Brain microvascular endothelial cell (primary cell): ENCODE measurements at regions not wholly inside any gene's neighbourhood (a gene's known extent, or its start where the extent isn't known, plus 50 kb on each side); places are given as distances from the start of the nearest gene placed in this dataset.

Source experiments
- DNase-seq: peaks from one replicate; pipeline ENCODE4 v3.0.0-alpha.2; 2020
- H3K27ac ChIP-seq: fragments of 250-450 bp; sonication (Bioruptor Pico); 2 replicates; pipeline ENCODE4 v1.5.1; 2020; ENCODE audit warnings: mild to moderate bottlenecking, moderate library complexity
- H3K27me3 ChIP-seq: fragments of 250-450 bp; sonication (Bioruptor Pico); replicated peaks from 2 replicates; pipeline ENCODE4 v1.5.1; 2020; ENCODE audit warnings: mild to moderate bottlenecking
- H3K36me3 ChIP-seq: fragments of 250-450 bp; sonication (Bioruptor Pico); replicated peaks from 2 replicates; pipeline ENCODE4 v1.5.1; 2020; ENCODE audit warnings: mild to moderate bottlenecking
- H3K4me3 ChIP-seq: 2 replicates; pipeline ENCODE4 v1.5.1; 2011; ENCODE audit warnings: low read depth, mild to moderate bottlenecking, control low read depth, low read length, moderate library complexity
- CTCF ChIP-seq: IDR thresholded peaks from 2 replicates; pipeline ENCODE4 v1.5.1; 2011; ENCODE audit warnings: low read depth, mild to moderate bottlenecking, moderate library complexity, low read length, control low read depth, inconsistent platforms; ENCODE audit errors: missing control alignments
- in situ Hi-C: cut with HindIII; loops from 2 replicates; pipeline ENCODE4 v1.10.0; 2017; ENCODE audit warnings: low sequenced_read_pairs, low pct_ligation_motif_present

- in situ Hi-C loops = no loop called here
- DNase-seq = peak; percentile 24
- no peak overlapping the region for H3K4me3 ChIP-seq
Measured at GRCh38 chr5:91690921-91691320, 307.8 kb upstream of the ARRDC3 start.

GRCh38 chr5:91687430-91687829, 304.3 kb upstream of the ARRDC3 start:
- in situ Hi-C loops = no loop called here
- no peak for TF ChIP-seq CTCF
- Histone ChIP-seq H3K27ac (no peak overlapping the region), H3K4me3 (no peak overlapping the region), H3K27me3 (no peaks in the 10 kb centered on the region), H3K36me3 (no peaks in the 10 kb centered on the region)
- DNase-seq = peak; percentile 24

More at GRCh38 chr5:91690921-91691320, 307.8 kb upstream of the ARRDC3 start:
- no peaks in the 10 kb centered on the region for H3K36me3 ChIP-seq
- no peak for TF ChIP-seq CTCF
- H3K27me3 ChIP-seq = no peaks in the 10 kb centered on the region
- H3K27ac ChIP-seq = no peak overlapping the region

- H3K4me3 ChIP-seq = no peak overlapping the region
- TF ChIP-seq CTCF = no peak
- H3K27ac ChIP-seq = no peak overlapping the region
- DNase-seq = no peak
- H3K27me3 ChIP-seq = no peaks in the 10 kb centered on the region
- in situ Hi-C loops = no loop called here
- H3K36me3 ChIP-seq = no peaks in the 10 kb centered on the region
Measured at GRCh38 chr5:91684625-91685024, 301.5 kb upstream of the ARRDC3 start.

GRCh38 chr5:91670563-91670962, 287.4 kb upstream of the ARRDC3 start:
- H3K36me3 ChIP-seq = no peaks in the 10 kb centered on the region
- no peaks in the 10 kb centered on the region for H3K27me3 ChIP-seq
- no peak overlapping the region for H3K27ac ChIP-seq
- no peak for TF ChIP-seq CTCF
- no peak for DNase-seq
- no peak overlapping the region for H3K4me3 ChIP-seq
- in situ Hi-C loops = no loop called here

- no peak overlapping the region for H3K27ac ChIP-seq
- H3K36me3 ChIP-seq = no peaks in the 10 kb centered on the region
- H3K4me3 ChIP-seq = no peak overlapping the region
- TF ChIP-seq CTCF = no peak
- DNase-seq = no peak
- no peaks in the 10 kb centered on the region for H3K27me3 ChIP-seq
- in situ Hi-C loops = no loop called here
Measured at GRCh38 chr5:91670122-91670521, 287.0 kb upstream of the ARRDC3 start.

GRCh38 chr5:91668261-91668660, 285.1 kb upstream of the ARRDC3 start:
- Histone ChIP-seq H3K27ac (no peak overlapping the region), H3K27me3 (no peaks in the 10 kb centered on the region), H3K4me3 (no peak overlapping the region), H3K36me3 (no peaks in the 10 kb centered on the region)
- in situ Hi-C loops = no loop called here
- TF ChIP-seq CTCF = no peak
- no peak for DNase-seq
